ENCODE measurements at regions not wholly inside any gene's neighbourhood (a gene's known extent, or its start where the extent isn't known, plus 50 kb on each side); places are given as distances from the start of the nearest gene placed in this dataset.
A peak's percentile ranks its signal among the peaks of the same experiment; 100 is the strongest.

DNA sequence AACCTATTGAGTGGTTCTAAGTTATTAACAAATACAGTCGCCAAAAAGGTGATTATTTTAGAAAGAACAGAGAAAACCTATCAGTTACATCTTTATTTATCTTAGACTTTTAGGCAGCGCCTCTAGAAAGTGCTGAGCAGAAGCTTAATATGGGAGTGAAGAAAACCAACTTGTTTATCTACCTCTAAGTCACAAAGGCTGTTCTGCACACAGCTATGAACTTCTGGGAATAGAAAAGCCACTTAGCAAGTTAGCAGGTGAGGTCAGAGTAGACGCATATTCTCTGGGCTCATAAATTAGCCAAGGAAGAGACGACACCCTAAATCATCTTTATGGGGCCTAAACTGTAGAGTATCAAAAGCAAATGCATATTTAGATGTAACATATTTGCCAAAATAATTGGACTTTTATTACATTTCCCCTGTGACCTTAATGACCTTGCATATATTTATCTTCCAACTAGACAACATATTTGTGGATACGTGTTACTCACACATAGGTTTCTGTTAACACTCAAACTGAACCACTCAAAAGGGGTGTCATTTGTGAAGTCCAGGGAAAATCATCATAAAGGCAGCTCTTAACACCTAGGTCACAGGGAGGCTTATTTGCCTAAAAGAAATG lies 267.1 kb downstream of the ADGB start:
- DNase-seq, result no peak

DNA sequence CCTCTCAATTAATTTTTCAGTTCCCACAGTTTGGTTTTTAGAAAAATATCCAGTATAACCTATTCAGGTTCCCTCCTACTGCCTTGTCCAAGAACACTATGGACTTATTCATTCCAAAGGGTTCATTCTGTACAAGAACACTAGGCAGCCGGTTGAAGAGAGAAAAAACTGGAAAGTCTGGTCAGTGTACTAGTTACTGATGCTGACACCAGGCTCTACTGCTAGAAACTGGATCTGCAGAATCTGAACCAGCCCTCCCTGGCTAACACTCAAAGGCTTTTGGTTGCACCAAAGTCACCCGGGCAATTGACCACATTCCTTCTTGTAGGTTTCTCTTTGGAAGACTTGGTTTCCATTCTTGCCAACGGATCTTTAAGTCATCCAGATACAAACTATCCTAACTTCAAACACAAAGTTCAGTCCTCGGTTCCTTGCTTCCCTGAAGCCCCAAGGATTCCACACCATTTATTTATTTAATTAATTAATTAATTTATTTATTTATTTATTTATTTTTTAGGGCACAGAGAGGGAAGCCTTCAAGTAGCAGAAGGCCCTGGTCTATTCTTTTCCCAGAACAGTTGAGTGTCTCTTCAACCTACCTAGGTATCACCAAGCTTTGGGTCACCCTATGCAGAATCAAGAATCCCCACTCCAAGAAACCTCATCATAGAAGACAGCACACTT lies 268.1 kb downstream of the ADGB start:
- no peak for DNase-seq

DNA sequence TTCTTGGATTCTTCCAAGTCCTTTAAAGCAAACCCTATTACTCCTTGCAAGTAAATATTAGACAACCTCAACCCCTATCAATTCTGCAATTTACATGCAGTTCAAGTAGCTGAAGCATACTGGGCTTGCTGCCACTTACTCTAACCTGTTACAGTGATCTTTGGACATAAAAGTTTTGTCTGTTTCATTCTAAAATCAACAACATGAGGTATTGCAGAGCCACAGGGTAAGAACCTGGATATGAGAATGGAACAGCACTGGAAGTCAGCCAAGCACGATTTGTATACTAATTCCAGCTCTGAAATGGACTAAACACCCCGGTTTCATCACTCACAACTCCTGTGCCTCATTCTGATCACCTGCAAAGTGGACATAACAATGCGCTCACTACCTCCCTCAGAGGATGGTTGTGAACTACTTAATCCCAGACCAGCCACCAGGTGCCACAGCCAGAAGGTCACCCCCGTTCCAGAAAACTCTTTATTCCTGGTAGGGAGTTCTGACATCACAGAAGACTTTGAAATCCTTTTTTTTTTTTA lies 270.0 kb downstream of the ADGB start:
- no peak for DNase-seq

DNA sequence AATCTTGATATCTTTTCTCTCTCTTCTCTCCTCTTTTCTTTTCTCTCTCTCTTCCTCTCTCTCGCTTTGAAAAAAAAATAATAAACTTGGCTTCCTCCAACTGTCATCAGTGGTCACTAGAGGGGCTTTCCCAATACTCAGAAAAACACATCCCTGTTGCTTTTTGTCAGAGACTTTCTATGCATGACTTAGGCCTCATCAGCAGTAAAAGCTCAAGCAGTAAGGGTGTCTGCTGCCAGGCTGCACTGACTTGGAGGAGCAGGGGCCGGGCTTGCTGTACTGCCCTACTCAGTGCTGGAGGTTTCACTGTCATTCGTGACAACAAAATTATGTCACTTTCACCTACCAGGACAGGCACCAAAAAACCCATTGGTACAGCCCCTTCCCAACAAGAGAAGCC lies 272.0 kb downstream of the ADGB start:
- peak in 1 of 2 experiments; percentile 15 for DNase-seq

DNA sequence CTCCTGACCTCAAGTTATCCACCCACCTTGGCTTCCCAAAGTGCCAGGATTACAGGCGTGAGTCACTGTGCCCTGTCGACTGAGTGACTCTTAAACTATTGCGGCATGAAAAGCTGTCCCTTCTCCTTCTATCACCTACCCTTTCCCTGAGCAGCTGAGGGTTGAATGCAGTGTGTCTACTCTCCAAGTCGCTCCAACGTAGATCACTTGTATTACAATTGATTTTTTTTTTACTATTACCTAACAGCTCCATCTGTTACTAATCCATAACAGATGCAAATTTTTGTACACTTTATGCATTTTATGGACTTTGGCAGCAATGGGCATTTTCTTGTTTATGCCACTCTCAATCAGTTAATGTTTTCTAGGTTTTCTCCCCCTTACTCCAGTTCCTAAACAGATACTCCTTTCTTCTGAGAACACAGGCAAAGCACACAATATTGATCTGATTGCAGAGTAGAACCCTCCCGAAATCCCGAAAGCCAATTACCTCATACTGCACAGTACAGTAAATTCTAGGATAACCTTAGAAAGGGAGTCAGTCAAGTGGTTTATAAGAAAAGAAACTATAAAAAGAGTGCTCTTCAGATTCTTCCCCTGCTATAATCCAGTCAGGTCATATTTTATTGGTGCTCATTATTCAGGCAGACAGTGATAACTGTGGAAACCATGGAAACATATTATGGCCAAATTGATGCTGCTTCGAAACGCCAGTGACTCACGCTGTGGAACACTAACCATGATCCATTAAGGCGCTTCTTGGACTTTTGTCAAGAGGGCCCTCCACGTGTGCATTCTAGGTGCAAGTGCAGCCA lies 273.0 kb downstream of the ADGB start:
- DNase-seq, result no peak

DNA sequence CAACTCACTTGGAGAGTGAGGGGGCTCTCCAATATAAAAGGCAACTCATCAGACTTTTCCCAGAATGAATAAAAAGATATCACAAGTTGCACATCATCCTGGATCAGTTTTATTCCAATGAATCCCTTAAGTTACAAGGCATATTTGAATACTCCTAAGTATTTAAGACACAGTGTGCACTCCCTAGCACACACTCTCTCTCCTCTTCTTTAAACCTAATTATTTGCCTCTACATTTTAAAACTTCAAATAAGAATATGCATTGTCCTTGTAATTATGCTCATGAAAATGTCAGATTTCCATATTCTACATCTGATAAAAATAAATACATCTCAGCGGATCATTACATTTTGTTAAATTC lies 273.6 kb downstream of the ADGB start:
- DNase-seq, result no peak

DNA sequence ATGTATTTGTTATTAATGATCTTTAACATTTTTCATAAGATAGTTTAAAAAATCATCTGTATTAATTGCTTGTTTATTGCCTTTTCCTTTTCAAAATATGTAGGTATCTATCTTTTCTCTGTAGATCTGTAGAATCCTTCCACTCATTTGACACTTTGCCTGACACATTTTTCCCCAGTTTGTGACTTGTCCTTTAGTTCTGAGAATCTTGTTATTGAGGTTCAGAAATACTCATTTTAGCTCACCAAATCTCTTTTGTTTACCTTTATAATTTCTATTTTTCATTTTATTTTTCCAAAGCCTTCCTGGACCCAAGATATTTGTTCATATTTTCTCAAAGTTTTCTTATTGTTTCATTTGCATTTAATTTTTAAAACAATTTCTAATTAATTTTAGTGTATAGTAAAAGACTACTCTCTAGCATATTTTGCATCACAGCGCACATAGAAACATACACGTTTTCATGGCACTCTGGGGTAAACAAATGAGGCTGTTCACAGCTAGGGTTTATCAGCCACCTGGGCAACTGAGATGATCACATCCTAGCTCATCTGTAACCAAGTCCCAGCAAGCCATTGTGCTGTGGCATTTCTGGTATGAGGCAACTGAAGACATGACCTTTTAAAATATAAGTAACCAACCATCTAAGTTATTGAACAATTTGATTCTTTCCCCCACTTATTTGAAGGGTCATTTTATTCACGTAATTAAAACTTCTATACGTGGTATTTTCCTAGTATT lies 275.7 kb downstream of the ADGB start:
- no peak for DNase-seq

DNA sequence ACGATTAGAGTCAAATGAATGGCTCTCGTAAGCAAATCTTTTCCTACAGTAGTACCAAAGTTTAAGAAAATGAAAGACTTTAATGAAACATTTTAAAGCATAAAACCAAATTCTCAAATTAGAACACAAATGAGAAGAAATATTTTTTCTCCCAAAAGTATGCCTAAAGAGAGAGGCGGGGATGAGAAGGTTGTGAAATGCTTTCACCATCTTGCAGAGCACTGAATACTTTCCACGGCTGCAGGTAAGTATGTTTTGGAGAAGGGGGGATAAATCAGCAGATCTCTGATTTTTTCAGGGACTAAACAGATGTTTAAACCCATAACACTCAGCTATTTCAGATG lies 277.1 kb downstream of the ADGB start:
- no peak for DNase-seq

DNA sequence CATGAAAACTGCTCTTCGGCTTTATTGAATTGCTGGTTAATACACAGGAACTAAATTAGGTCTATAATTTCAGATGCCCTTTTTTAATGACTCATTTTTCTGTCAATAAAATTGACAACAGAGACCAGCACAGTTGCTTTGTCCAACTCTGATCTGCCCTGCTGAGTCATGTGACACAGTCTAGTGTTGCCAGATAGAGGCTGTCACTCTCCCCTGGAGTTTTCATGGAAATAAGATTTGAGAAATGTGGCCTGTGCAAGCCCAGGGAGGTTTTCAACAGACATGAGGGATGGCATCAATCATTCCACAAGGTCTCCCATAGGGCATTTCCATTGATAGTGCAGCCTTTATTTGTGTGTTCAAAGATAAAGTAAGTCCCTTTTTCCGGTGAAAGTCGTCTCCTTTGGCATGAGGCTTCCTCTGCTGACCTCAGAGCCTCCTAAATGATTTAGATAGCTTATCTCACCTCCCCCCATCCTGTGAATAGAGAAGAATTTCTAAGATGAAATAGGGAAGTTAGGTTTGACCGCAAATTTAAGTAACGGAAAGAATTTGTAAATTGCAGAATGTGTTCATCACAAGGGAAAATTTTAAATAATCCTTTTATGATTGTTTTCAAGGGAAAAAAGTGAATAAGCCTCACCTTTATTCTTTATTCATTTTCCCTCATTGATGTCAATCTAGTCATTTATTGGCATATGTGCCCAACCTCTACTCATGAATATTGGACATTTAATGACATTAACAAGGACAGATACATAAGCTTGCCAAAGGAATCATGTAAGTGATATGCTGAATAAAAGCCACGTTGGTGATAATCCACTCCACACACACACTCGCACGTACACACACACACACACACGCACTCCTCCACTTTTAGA lies 277.7 kb downstream of the ADGB start:
- peak; percentile 99 for DNase-seq

DNA sequence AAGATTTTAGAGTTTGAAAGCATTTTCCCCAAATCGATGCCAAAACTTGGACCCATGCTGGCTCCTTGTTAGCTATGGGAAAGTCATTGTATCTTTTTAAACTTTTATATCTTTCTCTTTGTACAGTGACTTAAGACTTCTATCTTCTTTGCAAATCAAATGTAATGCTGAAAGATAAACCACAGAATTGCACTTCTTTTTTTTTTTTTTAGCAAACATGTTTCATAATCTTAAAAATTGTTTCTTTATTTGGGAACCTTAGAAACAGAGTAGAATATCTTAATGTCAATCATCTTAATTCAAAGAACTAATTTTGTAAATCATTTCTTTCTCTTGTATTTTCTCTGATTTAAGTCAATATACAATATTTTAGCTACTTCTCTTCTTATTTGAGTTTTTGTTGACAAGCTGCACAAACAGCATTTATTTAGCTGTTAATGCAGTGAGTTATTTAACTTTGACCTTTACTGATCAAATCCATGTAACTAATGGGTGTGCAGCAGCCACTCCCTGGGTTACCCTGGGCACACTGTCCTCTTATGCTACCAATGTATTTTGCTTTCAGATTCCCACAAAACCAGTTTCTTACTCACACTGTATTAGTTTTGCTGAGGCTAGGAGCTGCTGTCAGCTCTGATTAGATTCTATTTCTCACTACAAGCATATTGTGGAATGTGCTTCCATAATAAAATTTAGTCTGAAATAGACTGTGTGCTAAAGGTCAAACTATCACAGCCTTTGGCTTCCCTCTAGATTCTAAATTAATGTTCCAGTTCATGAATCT lies 279.6 kb downstream of the ADGB start:
- DNase-seq, result peak; percentile 77 to 78

DNA sequence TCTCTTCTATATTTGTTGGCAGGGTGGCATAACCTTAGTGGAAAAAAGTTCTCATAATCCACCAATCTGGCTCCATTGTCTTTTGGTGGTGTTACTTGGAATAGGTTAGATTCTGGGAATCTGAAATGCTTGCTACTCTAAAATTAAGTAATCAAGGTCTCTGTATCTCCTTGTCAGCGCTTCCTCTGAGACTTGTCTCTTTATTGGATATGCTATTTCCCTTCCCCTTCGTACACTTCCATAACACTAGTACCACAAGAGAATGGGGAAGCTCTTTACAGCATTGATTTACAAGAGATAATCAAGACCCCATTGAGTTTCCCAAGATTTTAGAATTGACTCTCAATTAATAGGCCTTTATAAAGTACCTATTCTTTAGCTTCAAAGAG lies 280.2 kb downstream of the ADGB start:
- DNase-seq, result no peak

DNA sequence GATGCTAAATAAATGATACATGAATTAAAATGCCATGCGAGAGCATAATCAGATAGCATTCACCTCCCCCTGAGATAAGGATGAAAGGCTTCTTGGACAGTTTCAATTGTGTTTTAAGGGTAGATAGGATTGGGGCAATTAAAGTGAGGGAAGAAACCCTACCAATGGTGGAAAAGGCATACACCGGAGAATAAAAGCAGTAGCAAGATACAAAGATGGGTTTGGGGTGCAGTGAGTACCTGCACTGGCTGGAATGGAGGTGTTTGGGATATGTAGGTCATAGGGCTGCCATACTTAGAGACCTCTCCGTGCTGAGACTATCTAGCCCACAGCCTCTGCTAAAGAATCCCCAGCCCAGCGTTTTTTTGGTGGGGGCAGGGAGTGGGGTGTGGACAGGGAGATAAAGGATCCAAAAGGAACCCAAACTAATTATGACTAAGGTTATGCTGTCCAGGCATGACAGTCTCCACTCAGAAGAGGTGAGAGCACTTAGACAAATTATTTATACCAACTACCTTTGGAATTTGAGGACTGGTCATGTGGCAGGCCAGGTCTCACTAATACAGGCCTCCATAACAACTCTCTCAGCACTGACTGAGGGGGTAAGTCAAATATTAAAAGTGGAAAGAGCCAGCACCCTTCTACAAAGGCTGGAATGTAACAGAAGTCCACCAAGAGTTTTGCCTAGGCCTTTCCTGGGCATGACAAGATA lies 280.8 kb downstream of the ADGB start:
- DNase-seq, result no peak

DNA sequence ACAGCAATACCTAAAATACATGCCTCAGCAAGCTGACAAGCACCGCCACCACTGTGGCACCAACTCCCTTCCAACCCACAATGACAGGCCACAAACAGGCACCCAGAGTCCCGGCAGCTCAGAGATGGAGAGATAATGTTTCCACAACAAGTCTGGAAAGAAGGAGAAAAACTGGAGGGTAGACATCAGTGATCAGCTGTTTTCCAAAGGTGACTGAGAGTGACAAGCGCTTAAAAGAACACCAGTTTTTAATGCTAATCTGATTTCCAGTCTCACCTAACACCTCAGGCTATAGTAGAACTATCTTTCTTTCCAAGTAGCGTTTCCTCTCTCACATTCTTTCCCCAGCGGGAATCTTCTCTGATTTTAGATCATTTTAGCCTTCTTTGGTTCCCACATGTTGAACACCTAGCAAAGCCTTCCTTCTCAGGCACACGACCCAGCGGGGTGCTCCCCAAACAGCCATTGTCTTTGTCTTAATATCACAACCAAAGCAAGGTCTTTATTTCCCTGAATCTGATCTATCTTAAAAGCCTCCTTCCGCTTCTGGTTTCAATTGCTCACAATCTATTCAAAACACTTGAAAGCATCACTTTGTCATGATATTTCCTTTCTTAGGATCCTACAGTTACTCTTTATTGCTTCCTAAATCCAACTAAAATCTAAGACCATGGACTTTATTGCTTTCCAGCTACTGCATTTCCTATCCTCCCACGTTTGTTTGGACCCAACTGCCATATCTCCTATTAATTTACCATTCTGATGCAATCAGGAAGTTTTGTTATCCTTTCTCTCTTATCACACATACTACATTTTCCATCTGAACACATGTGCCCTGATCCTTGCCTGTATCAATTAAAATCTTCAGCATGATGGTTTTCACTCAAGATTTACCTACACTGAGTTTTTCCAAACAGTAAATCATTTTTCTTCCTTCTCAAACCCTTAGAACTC lies 282.7 kb downstream of the ADGB start:
- no peak for DNase-seq

DNA sequence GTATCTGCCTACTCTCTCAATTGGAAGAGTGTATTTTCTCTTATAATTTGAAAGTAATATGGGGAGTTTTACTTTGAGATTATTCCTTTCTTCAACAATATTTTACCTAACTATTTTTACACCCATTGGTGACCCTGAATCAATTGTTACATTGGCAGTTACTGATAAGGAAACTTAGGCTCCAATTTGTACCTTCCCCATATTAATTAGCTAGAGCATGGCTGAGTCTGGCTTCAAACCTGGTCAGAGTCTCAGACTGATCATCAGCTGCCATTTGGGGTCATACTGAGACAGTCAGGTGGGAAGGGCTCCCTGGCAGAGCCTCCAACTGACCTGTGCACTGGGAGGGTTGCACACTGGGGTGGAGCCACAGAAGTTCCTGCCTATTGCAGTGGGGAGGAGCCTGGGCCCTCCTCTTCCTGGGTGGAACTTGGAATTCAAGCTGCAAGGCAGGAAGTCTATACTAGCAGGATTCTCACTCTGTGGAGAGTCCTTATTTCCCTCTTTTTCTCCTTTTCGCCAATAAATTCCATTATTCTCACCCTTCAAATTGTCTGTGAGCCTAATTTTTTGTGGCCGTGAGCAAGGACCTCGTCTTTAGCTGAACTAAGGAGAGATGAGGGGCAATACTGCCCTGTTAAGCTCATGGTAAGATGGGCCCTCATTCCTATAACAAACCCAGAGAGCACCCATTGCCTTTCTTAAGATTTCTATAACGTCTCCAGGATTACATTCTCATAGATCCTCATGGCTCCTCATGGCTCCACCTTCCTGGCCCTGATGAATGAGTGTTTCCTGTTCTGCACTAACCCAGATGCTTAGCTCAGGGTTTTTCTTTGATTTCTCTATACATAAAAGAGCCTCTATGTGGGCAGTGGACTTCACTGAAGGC lies 285.1 kb downstream of the ADGB start:
- no peak for DNase-seq

DNA sequence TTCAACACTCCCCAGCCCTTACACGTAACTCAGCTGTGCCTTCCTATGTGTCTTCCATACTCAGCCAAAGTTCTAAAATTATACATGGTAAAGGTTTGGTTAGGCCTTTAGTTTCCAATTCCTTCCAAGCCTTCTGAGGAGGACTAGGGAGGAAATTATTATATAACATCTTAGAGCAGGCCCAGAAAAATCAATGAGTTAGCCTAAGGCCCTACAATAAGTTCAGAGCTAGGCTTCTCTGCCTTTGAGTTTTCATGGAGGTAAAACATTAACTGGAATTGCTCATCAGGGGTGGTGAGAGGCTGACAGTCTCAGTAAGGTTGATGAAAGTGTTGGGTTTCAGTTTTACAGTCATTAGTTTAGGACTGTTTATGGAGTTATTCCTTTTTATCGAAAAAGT lies 286.0 kb downstream of the ADGB start:
- DNase-seq, result no peak

DNA sequence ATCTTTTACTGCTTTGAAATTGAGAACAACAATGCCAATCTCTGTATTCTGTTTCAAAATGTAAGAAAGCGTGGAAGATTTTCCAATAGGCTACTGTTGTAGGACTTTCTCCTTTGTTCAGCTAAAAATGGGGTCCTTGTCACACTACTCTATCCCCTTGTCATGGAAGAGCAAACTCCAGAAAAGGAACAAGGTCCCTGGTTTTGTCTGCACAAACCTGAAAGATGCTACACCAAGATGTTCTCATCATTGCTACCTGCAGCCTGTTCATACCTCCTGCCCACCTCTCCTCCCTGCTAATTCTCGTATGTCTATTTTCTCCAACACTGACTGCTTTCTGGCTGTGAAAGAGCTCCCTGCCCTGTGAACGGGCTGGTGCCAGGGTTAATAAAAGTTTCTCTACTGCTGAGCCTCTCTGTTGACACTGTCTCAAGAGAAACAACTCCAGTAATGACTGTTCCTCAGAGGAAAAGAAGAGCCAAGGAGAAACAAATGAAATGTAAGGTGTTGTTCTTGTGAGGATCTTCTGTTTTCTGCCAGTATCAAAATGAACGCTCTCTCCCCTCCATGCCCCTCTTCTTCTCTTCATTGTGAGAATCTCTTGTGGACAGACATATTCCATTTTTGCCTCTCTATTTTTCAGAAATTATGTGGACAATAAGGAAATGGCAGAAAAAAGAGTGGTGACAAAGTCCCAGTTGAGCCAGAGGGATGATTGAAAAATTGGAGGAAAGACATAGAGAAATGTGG lies 287.1 kb downstream of the ADGB start:
- no peak for DNase-seq

DNA sequence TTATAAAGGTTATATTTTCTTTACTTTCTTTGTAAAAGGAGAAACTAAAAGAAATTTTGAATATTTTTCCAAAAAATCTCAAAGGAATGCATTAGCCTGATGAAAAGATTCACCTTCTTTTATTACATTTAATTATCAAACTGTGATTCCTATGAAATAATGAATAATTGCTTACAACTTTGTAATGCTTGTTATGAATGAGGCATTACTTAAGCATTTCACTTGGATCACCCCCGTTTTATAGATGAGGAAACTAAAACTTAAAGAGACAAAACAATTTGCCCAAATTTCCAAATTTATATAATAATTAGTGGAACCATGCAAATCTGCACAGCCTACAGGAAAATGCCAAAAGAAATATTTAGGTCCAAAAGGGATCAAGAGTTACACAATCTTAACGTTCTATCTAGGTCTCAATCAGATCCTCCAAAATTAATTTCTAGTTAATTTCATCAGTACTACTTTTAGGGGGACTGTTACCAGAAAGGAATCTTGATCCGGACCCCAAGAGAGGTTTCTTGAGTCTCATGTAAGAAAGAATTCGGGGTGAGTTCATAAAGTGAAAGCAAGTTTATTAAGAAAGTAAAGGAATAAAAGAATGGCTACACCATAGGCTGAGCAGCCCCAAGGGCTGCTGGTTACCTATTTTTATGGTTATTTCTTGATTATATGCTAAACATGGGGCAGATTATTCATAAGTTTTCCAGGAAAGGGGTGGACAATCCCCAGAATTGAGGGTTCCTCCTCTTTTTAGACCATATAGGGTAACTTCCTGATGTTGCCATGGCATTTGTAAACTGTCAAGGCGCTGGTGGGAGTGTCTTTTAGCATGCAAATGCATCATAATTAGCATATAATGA lies 288.0 kb downstream of the ADGB start:
- no peak for DNase-seq
